ENCODE measurements at regions not wholly inside any gene's neighbourhood (a gene's known extent, or its start where the extent isn't known, plus 50 kb on each side); places are given as distances from the start of the nearest gene placed in this dataset.
"Not testable (repeated sequence)": the region's sequence is repeated elsewhere in the genome, so short reads cannot be mapped to it uniquely, and the experiment has no call there.

- no peaks in the 10 kb centered on the region for H3K4me1 ChIP-seq
These were observed 239.9 kb downstream of the NPR3 start for GRCh38 chr5:32951003-32951402.

GRCh38 chr5:32951878-32952277 lies 240.8 kb downstream of the NPR3 start:
- Histone ChIP-seq H3K27me3 (no peaks in the 10 kb centered on the region), H3K27ac (no peak overlapping the region), H3K4me1 (no peaks in the 10 kb centered on the region), H3K9me3 (no peaks in the 10 kb centered on the region), H3K4me3 (no peak overlapping the region), H3K36me3 (no peaks in the 10 kb centered on the region)
- ATAC-seq (no peak), DNase-seq (no peak)
- intact Hi-C loops (cut with DNase I), result no loop called here
- TF ChIP-seq CTCF (IDR thresholded peaks at IDR 0.05), result no peak

More at GRCh38 chr5:32951003-32951402, 239.9 kb downstream of the NPR3 start:
- Histone ChIP-seq H3K36me3 (no peaks in the 10 kb centered on the region), H3K9me3 (no peaks in the 10 kb centered on the region), H3K27ac (no peak overlapping the region), H3K4me3 (no peak overlapping the region), H3K27me3 (no peaks in the 10 kb centered on the region)
- DNase-seq (no peak), ATAC-seq (no peak)
- intact Hi-C loops (cut with DNase I), result no loop called here
- no peak for TF ChIP-seq CTCF (IDR thresholded peaks at IDR 0.05)

GRCh38 chr5:32952421-32952820 lies 241.3 kb downstream of the NPR3 start:
- H3K27me3 ChIP-seq; H3K36me3 ChIP-seq; H3K27ac ChIP-seq; ATAC-seq; H3K4me1 ChIP-seq; DNase-seq; intact Hi-C loops (cut with DNase I); H3K9me3 ChIP-seq; H3K4me3 ChIP-seq: not testable (repeated sequence)

GRCh38 chr5:32953694-32954093 lies 242.6 kb downstream of the NPR3 start:
- Histone ChIP-seq H3K4me3 (no peak overlapping the region), H3K27ac (no peak overlapping the region), H3K4me1 (no peaks in the 10 kb centered on the region), H3K9me3 (no peaks in the 10 kb centered on the region), H3K36me3 (no peaks in the 10 kb centered on the region), H3K27me3 (no peaks in the 10 kb centered on the region)
- no peak for ATAC-seq
- no peak for TF ChIP-seq CTCF (IDR thresholded peaks at IDR 0.05)
- DNase-seq, result no peak
- intact Hi-C loops (cut with DNase I), result no loop called here

- Histone ChIP-seq H3K4me3 (no peak overlapping the region), H3K27me3 (no peaks in the 10 kb centered on the region), H3K27ac (no peak overlapping the region), H3K9me3 (no peaks in the 10 kb centered on the region), H3K36me3 (no peaks in the 10 kb centered on the region), H3K4me1 (no peaks in the 10 kb centered on the region)
- TF ChIP-seq CTCF (IDR thresholded peaks at IDR 0.05), result no peak
- DNase-seq, result no peak
- no peak for ATAC-seq
- intact Hi-C loops (cut with DNase I), result no loop called here
These were observed 244.7 kb downstream of the NPR3 start for GRCh38 chr5:32955814-32956213.

GRCh38 chr5:32960340-32961058 lies 249.4 kb downstream of the NPR3 start:
- no peak for TF ChIP-seq CTCF (IDR thresholded peaks at IDR 0.05)
- ATAC-seq (no peak), DNase-seq (no peak)
- Histone ChIP-seq H3K4me1 (no peaks in the 10 kb centered on the region), H3K36me3 (no peaks in the 10 kb centered on the region), H3K9me3 (peaks cover 0 to 5% of the 10 kb centered on the region in 2 donors), H3K27me3 (no peaks in the 10 kb centered on the region), H3K4me3 (no peak overlapping the region), H3K27ac (no peak overlapping the region)
- intact Hi-C loops (cut with DNase I), result no loop called here
